ENCODE measurements at regions not wholly inside any gene's neighbourhood (a gene's known extent, or its start where the extent isn't known, plus 50 kb on each side); places are given as distances from the start of the nearest gene placed in this dataset.

GRCh38 chr1:163013826-163014600 lies 55.1 kb upstream of the RGS4 start:
- DNase-seq = no peak

DNA sequence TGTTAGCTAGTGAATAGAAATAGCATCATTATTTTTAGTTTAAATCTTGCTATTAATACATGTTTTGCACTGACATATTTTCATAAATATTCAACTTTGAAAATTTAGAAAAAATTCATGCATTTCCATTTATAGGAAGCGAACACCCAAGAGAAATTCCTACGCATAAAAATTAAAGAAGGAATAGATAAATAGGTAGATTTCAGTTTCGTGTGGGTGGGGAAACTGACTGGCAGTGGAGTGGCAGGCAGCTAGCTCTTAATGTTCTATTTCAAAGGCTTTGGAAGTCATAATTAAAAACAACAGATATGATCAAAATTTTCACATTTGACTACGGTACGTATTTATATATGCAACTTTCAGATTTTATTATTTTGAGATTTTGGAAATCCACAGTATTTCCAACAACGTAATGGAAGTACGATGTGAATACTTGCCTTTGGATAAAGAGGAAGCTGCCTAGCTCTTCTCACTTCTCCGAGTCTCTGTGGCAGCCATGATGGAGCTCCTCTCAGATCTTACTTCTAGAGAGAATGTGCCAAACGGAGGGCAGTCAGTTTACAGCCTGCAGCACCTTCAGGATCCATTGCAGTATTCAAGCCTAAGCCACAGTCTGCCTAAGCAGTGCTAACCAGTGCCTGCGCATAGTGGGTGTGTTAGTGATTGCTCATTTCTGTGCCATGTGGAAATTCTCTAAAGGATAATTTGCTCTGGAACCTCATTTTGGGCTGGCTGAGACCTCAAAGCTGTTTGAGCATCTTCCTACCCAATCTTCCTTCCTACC lies 62.9 kb upstream of the RGS4 start:
- no peak for DNase-seq

DNA sequence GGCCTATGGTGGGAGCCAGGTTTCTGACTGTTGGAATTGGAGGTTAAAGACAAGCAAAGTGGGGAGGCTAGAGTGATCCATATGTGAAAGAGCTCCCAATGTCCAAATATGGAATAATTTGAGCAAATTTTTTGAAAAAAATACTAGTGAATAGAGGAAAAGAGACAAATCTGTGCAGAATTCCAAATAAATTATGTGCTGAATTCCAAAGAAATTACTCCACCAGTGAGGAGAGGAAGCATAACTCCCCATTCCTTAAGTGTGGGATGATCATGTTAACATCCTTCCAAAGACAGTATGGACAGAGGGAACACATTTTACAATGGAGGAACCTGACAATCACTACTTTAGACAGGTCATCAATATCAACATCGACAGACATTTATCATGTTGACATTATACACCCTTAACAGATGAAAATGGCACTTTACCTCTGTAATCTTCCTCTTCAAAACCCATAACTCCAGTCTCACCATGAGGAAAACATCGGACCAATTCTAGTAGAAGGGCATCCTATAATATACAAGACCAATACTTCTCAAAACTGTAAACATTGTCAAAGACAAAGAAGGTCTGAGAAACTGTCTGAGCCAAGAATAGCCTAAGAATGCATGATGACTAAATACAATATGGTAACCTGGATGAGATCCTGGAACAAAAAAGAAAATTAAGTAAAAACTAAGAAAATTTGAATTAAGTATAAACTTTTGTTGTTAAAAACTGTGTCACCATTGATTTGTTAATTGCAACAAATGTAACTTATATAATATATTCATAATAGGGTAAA lies 71.5 kb upstream of the RGS4 start:
- DNase-seq = no peak

DNA sequence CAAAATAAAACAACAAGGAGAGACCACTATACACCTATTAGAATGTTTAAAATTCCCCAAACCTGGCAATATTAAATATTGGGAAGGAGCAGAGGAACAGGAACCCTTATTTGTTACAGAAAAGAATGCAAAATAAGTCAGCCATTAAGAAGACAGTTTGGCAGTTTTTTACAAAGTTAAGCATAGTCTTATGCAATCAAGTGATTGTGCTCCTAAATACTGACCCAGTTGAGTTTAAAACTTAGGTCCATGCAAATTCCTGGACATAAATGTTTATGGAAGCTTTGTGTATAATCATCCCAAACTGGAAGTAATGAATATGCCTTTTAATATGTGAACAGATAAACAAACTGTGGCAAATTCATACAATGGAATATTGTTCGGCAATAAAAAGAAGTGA lies 72.9 kb upstream of the RGS4 start:
- DNase-seq = no peak

DNA sequence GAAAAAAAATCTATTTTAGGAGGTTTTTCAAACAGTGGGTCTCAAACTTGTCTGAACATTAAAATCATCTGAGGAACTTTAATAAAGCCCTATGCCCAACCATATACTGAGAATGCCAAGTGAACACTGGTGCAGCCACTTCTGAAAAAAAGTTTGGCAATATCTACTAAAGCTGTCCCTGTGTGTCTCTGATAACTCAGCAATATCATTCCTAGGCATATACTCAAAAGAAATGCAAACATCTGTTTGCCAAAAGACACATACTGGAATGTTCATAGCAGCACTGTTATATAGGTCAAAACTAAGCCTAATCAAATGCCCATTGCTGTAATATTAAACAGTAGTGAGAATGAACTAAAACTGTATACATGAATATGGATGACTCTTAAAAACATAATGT lies 74.2 kb upstream of the RGS4 start:
- no peak for DNase-seq

DNA sequence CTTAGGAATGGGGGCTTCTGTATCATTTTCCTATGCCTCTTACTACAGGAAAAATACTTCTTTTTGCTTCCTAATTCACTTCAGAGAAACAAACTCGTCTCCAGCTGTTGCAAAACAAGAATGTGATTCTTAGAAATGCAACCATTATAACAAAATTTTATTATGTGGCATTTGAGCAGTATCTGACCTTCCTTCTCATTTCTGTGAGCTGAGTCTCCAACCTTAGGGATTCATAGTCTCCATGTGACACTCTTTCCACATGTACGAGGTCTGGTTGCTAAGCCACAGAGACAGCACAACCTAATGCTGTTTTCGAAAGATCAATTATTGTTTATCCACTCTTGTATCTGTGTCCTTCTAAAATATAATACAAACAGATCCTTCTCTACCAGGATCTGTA lies 75.3 kb upstream of the RGS4 start:
- no peak for DNase-seq

GRCh38 chr1:162992945-162993344 lies 76.2 kb upstream of the RGS4 start:
- DNase-seq = no peak

- DNase-seq = no peak
Measured at GRCh38 chr1:162991444-162991843, 77.7 kb upstream of the RGS4 start.

GRCh38 chr1:162990665-162991064 lies 78.5 kb upstream of the RGS4 start:
- DNase-seq = no peak

- no peak for DNase-seq
Measured at GRCh38 chr1:162988869-162989268, 80.3 kb upstream of the RGS4 start.

- DNase-seq = no peak
Measured at GRCh38 chr1:162987866-162988265, 81.3 kb upstream of the RGS4 start.

- DNase-seq = no peak
Measured at GRCh38 chr1:162985816-162986435, 83.2 kb upstream of the RGS4 start.

DNA sequence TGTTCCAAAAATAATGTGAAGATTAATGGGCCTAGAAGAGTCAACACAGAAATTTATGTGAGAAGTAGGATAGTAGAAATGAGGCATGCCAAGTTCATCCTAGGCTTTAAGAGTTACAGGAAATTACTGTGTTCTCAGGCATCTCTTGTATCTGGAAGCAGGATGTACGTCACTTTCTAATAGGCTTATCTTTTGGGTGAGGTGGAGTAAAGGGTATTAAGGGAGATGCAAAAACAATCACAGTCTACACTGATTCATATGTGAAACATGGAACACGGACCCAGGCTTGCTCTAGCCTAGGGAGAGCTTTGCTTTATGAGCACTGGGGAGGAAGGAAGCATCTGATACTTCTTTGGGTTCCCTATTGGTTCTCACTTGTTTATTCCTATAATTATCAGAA lies 84.5 kb upstream of the RGS4 start:
- no peak for DNase-seq

- DNase-seq = no peak
Measured at GRCh38 chr1:162983671-162984425, 85.3 kb upstream of the RGS4 start.

- no peak for DNase-seq
Measured at GRCh38 chr1:162982364-162982763, 86.8 kb upstream of the RGS4 start.

- no peak for DNase-seq
Measured at GRCh38 chr1:162977944-162978568, 91.1 kb upstream of the RGS4 start.

GRCh38 chr1:162976628-162977027 lies 92.5 kb upstream of the RGS4 start:
- no peak for DNase-seq

- no peak for DNase-seq
Measured at GRCh38 chr1:162974810-162975209, 94.4 kb upstream of the RGS4 start.

- DNase-seq = no peak
Measured at GRCh38 chr1:162973381-162973795, 95.8 kb upstream of the RGS4 start.

DNA sequence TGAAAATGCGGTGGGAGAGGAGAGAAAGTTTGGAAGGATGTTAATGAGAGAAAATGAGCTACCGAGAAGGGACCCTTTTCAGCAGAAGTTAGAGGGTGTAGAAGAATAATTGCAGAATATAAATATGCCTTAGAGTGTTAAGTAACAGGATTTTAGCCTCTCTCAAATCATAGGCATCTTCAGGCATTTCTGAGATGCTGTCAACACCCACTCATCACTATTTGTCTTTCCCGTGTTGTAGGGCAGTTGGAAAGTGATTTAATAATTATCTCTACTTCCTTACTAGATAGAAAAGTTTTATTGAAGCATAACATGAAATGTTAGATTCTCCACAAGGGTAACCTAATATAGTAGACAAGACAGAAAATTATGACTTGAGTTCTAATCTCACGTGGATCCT lies 96.4 kb upstream of the RGS4 start:
- no peak for DNase-seq

- no peak for DNase-seq
Measured at GRCh38 chr1:162970021-162970420, 99.1 kb upstream of the RGS4 start.

- no peak for DNase-seq
Measured at GRCh38 chr1:162966613-162967012, 102.5 kb upstream of the RGS4 start.

Measured in inflammatory macrophage treated with lipopolysaccharide for 1 hour (primary cell).